ENCODE measurements at regions not wholly inside any gene's neighbourhood (a gene's known extent, or its start where the extent isn't known, plus 50 kb on each side); places are given as distances from the start of the nearest gene placed in this dataset.

DNA sequence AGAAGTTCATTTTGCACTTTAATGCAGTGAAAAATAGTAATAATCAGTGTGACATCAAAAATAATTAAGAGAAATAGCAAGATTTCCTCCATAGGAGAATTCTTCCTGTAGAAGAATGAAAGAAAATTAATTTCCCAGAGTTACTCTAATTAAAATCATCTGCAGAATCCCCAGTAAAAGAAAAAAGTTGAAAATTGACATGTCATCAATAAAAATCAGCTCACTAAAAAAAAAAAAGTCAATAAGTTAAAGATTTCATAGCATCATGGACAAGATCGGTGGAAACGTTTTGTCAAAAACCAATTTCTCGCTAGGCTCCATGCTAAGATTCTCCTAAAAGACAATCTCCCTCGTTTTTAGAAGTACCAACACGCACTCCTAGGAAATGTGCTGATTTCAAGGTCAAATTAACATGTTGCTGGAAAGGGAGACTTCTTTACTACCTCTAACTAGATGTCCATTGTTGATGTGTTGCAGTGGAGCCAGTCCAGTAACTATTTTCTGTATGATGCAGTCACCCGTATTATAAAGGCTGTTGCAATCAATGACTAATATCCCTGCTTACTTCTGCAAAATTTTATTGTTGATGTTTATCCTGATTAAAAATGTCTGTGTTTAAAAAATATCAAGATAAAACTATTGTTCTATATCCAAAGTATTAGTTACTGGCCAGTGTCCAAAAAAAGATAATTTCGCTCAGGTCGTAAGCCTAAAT lies 591.9 kb upstream of the MGMT start:
- H2AFZ ChIP-seq (ENCODE audit: low read depth, low read length) = no peak overlapping the region
- H3K9me3 ChIP-seq (replicated peaks; ENCODE audit: control insufficient read depth, insufficient read depth, low read length) = peaks cover 1% of the 10 kb centered on the region
- no peaks in the 10 kb centered on the region for H3K79me2 ChIP-seq (ENCODE audit: control insufficient read depth, insufficient read depth, low read length)
- FAIRE-seq = no peak
- H3K9ac ChIP-seq (replicated peaks; ENCODE audit: extremely low read depth, insufficient read depth, low read length) = no peak overlapping the region
- H3K4me3 ChIP-seq (replicated peaks in 1 of 3; ENCODE audit: insufficient read depth in 1 of 3, low read depth in 1 of 3, low read length in 3 of 3) = no peak overlapping the region
- ChIA-PET CTCF (no interaction called here), POLR2A (no interaction called here)
- H3K36me3 ChIP-seq (ENCODE audit: control insufficient read depth in 2 of 2, extremely low read depth in 1 of 2, insufficient read depth in 2 of 2, low read length in 2 of 2) = no peaks in the 10 kb centered on the region
- no peak overlapping the region for H3K27ac ChIP-seq (ENCODE audit: insufficient read depth, low read depth, low read length)
- intact Hi-C loops (cut with micrococcal nuclease) = no loop called here
- no peak overlapping the region for H3K4me2 ChIP-seq (ENCODE audit: insufficient read depth, low read length)
- no peak for DNase-seq (ENCODE audit: low read depth, low spot score)
- BruUV-seq (replicated peaks) = no TSS peak
- dilution Hi-C loops (cut with MboI; ENCODE audit: extremely low pct_ligation_motif_present, low sequenced_read_pairs) = no loop called here
- H4K20me1 ChIP-seq (replicated peaks; ENCODE audit: control insufficient read depth, extremely low read depth, insufficient read depth, low read length) = no peaks in the 10 kb centered on the region
- TF ChIP-seq EZH2 (IDR thresholded peaks at IDR 0.05; ENCODE audit: borderline replicate concordance, low read depth, low read length, severe bottlenecking) (no peak), GATA2 (IDR thresholded peaks at IDR 0.05; ENCODE audit: insufficient read depth, insufficient read length, low read depth, low read length) (no peak), POLR2AphosphoS5 (IDR thresholded peaks at IDR 0.05; ENCODE audit: insufficient read depth, low read depth, low read length) (no peak), JUN (IDR thresholded peaks at IDR 0.05; ENCODE audit: borderline replicate concordance, insufficient read depth, insufficient read length, low read depth) (no peak), FOS (IDR thresholded peaks at IDR 0.05; ENCODE audit: borderline replicate concordance, insufficient read depth, low read length) (no peak), POLR2A (IDR thresholded peaks at IDR 0.05; ENCODE audit: low read depth, low read length) (no peak)
- TF ChIP-seq, protein P1, sequence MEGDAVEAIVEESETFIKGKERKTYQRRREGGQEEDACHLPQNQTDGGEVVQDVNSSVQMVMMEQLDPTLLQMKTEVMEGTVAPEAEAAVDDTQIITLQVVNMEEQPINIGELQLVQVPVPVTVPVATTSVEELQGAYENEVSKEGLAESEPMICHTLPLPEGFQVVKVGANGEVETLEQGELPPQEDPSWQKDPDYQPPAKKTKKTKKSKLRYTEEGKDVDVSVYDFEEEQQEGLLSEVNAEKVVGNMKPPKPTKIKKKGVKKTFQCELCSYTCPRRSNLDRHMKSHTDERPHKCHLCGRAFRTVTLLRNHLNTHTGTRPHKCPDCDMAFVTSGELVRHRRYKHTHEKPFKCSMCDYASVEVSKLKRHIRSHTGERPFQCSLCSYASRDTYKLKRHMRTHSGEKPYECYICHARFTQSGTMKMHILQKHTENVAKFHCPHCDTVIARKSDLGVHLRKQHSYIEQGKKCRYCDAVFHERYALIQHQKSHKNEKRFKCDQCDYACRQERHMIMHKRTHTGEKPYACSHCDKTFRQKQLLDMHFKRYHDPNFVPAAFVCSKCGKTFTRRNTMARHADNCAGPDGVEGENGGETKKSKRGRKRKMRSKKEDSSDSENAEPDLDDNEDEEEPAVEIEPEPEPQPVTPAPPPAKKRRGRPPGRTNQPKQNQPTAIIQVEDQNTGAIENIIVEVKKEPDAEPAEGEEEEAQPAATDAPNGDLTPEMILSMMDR (IDR thresholded peaks at IDR 0.05; ENCODE audit: extremely low read depth in 1 of 2, insufficient read depth in 1 of 2, low read depth in 1 of 2, low read length in 2 of 2) = no peak
- TF ChIP-seq, protein P2, sequence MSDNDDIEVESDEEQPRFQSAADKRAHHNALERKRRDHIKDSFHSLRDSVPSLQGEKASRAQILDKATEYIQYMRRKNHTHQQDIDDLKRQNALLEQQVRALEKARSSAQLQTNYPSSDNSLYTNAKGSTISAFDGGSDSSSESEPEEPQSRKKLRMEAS (IDR thresholded peaks at IDR 0.05; ENCODE audit: insufficient read depth, insufficient read length) = no peak
- no peaks in the 10 kb centered on the region for H3K9me1 ChIP-seq (replicated peaks; ENCODE audit: control insufficient read depth, extremely low read depth, insufficient read depth, low read length)
- no peaks in the 10 kb centered on the region for H3K27me3 ChIP-seq (ENCODE audit: control insufficient read depth in 2 of 2, insufficient read depth in 2 of 2, low read length in 2 of 2)
- no peaks in the 10 kb centered on the region for H3K4me1 ChIP-seq (ENCODE audit: control insufficient read depth, extremely low read depth, insufficient read depth, low read length)
